ENCODE measurements at regions not wholly inside any gene's neighbourhood (a gene's known extent, or its start where the extent isn't known, plus 50 kb on each side); places are given as distances from the start of the nearest gene placed in this dataset.

DNA sequence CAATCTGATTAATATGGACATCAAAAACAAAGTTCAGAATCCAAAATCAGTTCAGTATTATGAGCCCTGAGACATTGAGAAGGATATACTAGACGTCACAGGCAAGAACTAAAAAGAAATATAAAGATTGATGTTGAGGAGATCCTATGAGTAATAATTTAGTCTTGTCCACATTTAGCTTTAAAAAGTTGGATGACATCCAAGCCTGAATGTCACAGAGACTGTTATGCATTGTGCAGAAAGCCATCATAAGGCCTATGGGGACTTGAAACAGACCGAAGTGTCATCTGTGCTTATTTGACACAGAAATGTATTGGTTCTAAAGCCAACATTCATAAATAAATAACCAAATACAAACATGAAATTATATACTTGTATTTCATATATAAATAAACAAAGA, 581.8 kb upstream of the MMS22L start:
- TF ChIP-seq, protein P1, sequence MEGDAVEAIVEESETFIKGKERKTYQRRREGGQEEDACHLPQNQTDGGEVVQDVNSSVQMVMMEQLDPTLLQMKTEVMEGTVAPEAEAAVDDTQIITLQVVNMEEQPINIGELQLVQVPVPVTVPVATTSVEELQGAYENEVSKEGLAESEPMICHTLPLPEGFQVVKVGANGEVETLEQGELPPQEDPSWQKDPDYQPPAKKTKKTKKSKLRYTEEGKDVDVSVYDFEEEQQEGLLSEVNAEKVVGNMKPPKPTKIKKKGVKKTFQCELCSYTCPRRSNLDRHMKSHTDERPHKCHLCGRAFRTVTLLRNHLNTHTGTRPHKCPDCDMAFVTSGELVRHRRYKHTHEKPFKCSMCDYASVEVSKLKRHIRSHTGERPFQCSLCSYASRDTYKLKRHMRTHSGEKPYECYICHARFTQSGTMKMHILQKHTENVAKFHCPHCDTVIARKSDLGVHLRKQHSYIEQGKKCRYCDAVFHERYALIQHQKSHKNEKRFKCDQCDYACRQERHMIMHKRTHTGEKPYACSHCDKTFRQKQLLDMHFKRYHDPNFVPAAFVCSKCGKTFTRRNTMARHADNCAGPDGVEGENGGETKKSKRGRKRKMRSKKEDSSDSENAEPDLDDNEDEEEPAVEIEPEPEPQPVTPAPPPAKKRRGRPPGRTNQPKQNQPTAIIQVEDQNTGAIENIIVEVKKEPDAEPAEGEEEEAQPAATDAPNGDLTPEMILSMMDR (IDR thresholded peaks at IDR 0.05; ENCODE audit: low read depth, low read length): no peak
- no peak for DNase-seq (ENCODE audit: low read depth in 2 of 2)

DNA sequence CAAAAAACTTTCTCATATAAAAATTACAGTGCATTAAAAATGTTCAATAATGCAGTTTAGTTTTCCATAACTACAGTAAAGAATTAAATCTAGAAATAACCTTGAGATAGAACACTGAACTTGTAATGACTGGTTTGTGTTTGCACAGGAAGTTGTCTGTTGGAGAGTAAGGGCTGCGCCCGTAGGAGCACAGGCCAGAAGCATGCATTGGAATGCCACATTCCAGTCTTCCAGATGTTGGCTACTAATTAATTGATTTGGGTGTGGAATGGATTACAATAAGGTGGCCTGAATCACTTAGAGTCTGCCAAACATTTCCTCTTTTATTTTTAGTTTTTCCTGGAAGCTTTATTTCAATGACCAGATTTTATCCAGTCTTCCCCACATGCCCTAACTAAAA, 582.6 kb upstream of the MMS22L start:
- TF ChIP-seq, protein P1 (IDR thresholded peaks at IDR 0.05; ENCODE audit: low read depth, low read length): no peak
- H3K4me3 ChIP-seq (replicated peaks in 1 of 2; ENCODE audit: low read depth in 2 of 2, low read length in 2 of 2): no peak overlapping the region
- DNase-seq (ENCODE audit: low read depth in 2 of 2): no peak

More for the DNA sequence above, 581.8 kb upstream of the MMS22L start:
- H3K4me3 ChIP-seq (replicated peaks in 1 of 2; ENCODE audit: low read depth in 2 of 2, low read length in 2 of 2): no peak overlapping the region

DNA sequence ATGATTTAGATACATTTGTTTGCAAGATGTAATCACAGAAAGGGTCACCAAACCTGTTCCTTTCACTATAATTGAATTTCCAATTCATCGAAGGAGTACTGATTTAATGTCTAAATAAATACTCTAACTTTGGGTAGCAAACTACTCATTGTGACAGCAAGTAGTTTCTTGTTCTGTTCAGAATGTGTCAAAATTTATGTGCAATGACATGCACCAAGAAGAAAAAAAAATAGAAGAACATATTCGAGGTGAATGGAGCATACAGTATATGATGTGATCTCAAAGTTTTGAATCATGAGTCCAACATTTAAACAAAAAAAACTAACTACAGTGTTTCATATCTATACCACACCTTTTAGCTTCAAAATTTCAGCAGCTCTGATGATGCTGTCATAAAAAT, 583.6 kb upstream of the MMS22L start:
- DNase-seq (ENCODE audit: low read depth in 2 of 2): no peak
- TF ChIP-seq, protein P1 (IDR thresholded peaks at IDR 0.05; ENCODE audit: low read depth, low read length): no peak
- no peak overlapping the region for H3K4me3 ChIP-seq (replicated peaks in 1 of 2; ENCODE audit: low read depth in 2 of 2, low read length in 2 of 2)

DNA sequence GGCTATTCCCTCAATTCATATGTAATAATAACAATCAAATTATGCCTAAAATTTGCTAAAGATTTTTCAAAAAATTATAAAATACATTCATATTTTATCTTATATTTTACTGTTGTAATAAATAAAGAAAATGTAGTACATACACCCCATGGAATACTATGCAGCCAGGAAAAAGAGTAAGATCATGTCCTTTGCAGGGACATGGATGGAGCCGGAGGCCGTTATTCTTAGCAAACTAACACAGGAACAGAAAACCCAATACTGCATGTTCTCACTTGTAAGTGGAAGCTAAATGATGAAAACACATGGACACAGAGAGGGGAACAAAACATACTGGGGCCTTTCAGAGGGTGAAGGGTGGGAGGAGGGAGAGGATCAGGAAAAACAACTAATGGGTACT, 584.2 kb upstream of the MMS22L start:
- no peak for DNase-seq (ENCODE audit: low read depth in 2 of 2)
- TF ChIP-seq, protein P1 (IDR thresholded peaks at IDR 0.05; ENCODE audit: low read depth, low read length): no peak
- no peak overlapping the region for H3K4me3 ChIP-seq (replicated peaks in 1 of 2; ENCODE audit: low read depth in 2 of 2, low read length in 2 of 2)

DNA sequence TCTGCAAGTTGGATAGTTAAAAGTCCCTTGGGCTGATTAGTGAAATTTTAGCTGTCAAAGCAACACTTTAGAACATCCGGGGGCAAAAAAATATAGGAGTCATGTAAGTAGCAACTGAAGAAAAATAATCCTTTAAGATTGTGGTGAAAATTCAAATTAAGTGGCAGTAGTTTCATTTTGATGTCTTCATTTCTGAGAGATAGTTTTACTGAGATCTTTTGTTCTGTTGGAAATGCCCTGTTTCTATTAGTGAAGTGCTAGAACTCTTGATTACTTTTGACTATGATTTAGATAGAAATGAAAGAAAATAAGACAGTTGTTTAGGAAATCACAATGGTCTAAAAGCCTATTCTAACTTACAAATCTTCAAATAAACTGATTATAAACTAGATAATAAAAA, 587.3 kb upstream of the MMS22L start:
- DNase-seq (ENCODE audit: low read depth in 2 of 2): no peak
- no peak overlapping the region for H3K4me3 ChIP-seq (replicated peaks in 1 of 2; ENCODE audit: low read depth in 2 of 2, low read length in 2 of 2)
- TF ChIP-seq, protein P1 (IDR thresholded peaks at IDR 0.05; ENCODE audit: low read depth, low read length): no peak

DNA sequence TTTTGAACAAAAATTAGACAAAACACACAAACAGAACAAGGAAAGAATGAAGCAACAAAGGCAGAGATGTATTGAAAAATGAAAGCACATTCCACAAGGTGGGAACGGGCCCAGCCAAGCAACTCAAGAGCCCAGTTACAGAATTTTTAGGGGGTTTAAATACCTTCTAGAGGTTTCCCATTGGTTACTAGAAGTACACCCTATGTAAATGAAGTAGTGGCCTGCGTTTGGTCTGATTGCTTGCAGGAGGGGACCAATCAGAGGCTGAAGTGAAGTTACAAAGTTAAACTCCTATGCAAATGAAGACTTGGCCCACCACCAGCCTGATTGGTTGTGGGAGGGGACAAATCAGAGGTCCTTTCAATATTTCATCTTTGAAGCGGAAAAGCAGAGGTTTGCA, 593.7 kb upstream of the MMS22L start:
- no peak for DNase-seq (ENCODE audit: low read depth in 2 of 2)
- TF ChIP-seq, protein P1 (IDR thresholded peaks at IDR 0.05; ENCODE audit: low read depth, low read length): no peak
- H3K4me3 ChIP-seq (replicated peaks in 1 of 2; ENCODE audit: low read depth in 2 of 2, low read length in 2 of 2): no peak overlapping the region

DNA sequence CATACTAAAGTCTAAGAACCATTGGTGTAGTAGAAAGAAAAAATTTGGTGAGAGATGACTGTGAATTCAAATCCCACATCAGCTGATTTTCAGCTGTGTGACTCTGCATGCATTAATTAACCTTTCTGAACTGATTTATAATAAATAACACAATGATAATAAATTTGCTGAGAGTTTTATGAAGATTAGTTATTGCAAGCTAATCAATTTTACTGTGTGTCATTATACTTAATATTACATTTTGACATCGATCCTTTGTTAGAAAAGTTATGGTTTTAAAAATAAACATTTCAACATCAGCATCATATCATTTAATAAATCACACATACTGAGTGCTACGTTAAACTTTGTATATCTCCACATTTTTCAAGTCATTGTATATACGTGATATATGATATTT, 599.7 kb upstream of the MMS22L start:
- no peak overlapping the region for H3K4me3 ChIP-seq (replicated peaks in 1 of 2; ENCODE audit: low read depth in 2 of 2, low read length in 2 of 2)
- no peak for DNase-seq (ENCODE audit: low read depth in 2 of 2)
- TF ChIP-seq, protein P1 (IDR thresholded peaks at IDR 0.05; ENCODE audit: low read depth, low read length): no peak
